ENCODE measurements at regions not wholly inside any gene's neighbourhood (a gene's known extent, or its start where the extent isn't known, plus 50 kb on each side); places are given as distances from the start of the nearest gene placed in this dataset.
A peak's percentile ranks its signal among the peaks of the same experiment; 100 is the strongest.

GRCh38 chr2:42923580-42924417, 131.4 kb upstream of the HAAO start:
- Mint-ChIP-seq H3K36me3 (ENCODE audit: low read depth) (no peaks in the 10 kb centered on the region), H3K4me1 (peaks cover 53% of the 10 kb centered on the region), H3K9me3 (no peaks in the 10 kb centered on the region; the same call in 2 of the 3 replicates), H3K27me3 (ENCODE audit: insufficient read depth, low read depth, poor library complexity) (peaks cover 15% of the 10 kb centered on the region), H3K4me3 (peak overlapping the region; percentile 20; the same call in 1 of the 3 replicates), H3K27ac (peak overlapping the region; percentile 23; the same call in 1 of the 2 replicates)
- H3K4me3 ChIP-seq = no peak overlapping the region
- TF ChIP-seq STAT1 (IDR thresholded peaks at IDR 0.05; ENCODE audit: unreplicated experiment) (no peak), EZH2 (IDR thresholded peaks at IDR 0.05; ENCODE audit: low read depth, unreplicated experiment) (no peak), REST (IDR thresholded peaks at IDR 0.05; ENCODE audit: unreplicated experiment) (no peak), ZNF331 (CRISPR knock-in tag; IDR thresholded peaks at IDR 0.05; ENCODE audit: low read depth) (no peak), JUNB (IDR thresholded peaks at IDR 0.05; ENCODE audit: unreplicated experiment) (no peak), CREB1 (CRISPR knock-in tag; IDR thresholded peaks at IDR 0.05; ENCODE audit: low read depth) (no peak), NANOG (IDR thresholded peaks at IDR 0.05; ENCODE audit: borderline replicate concordance) (no peak), EZH2phosphoT487 (IDR thresholded peaks at IDR 0.05; ENCODE audit: unreplicated experiment) (no peak), CTCF (conservative IDR thresholded peaks at IDR 0.05; ENCODE audit: low read depth in 2 of 2) (no peak), ZNF462 (CRISPR knock-in tag; IDR thresholded peaks at IDR 0.05) (no peak), ETS1 (IDR thresholded peaks at IDR 0.05) (no peak), ZNF114 (CRISPR knock-in tag; IDR thresholded peaks at IDR 0.05) (no peak), POLR2AphosphoS5 (IDR thresholded peaks at IDR 0.05; ENCODE audit: low read depth) (no peak)
- peak overlapping the region; percentile 71; the same call in 1 of the 2 replicates for H3K4me2 ChIP-seq
- peak; percentile 8 for DNase-seq (ENCODE audit: low spot score)
- peaks cover 8% of the 10 kb centered on the region for H3K9me2 ChIP-seq (ENCODE audit: insufficient read depth)
- no peaks in the 10 kb centered on the region for H4K20me1 ChIP-seq (replicated peaks; ENCODE audit: insufficient read depth)
- peak overlapping the region; percentile 90; the same call in 1 of the 2 replicates for H3K27ac ChIP-seq (ENCODE audit: low read depth)
- peaks cover 40% of the 10 kb centered on the region for H3K4me1 ChIP-seq (ENCODE audit: insufficient read depth)
- no peaks in the 10 kb centered on the region for H3K79me2 ChIP-seq (replicated peaks; ENCODE audit: insufficient read depth)
- H3K27me3 ChIP-seq (ENCODE audit: insufficient read depth) = no peaks in the 10 kb centered on the region
- no peaks in the 10 kb centered on the region; the same call in 1 of the 2 replicates for H3F3A ChIP-seq (replicated peaks; ENCODE audit: low read depth)
- peak overlapping the region; percentile 97 for H2AFZ ChIP-seq
- no peak for ATAC-seq
- no peaks in the 10 kb centered on the region for H3K36me3 ChIP-seq (ENCODE audit: insufficient read depth)

All from GM23338 (cell line).